Myocyte (in vitro differentiated cells): ENCODE measurements at regions not wholly inside any gene's neighbourhood (a gene's known extent, or its start where the extent isn't known, plus 50 kb on each side); places are given as distances from the start of the nearest gene placed in this dataset.
"Not testable (repeated sequence)": the region's sequence is repeated elsewhere in the genome, so short reads cannot be mapped to it uniquely, and the experiment has no call there.

Source experiments
- DNase-seq: peaks from one replicate; pipeline ENCODE4 v3.0.0-alpha.2; 2012; ENCODE audit warnings: low read depth

DNA sequence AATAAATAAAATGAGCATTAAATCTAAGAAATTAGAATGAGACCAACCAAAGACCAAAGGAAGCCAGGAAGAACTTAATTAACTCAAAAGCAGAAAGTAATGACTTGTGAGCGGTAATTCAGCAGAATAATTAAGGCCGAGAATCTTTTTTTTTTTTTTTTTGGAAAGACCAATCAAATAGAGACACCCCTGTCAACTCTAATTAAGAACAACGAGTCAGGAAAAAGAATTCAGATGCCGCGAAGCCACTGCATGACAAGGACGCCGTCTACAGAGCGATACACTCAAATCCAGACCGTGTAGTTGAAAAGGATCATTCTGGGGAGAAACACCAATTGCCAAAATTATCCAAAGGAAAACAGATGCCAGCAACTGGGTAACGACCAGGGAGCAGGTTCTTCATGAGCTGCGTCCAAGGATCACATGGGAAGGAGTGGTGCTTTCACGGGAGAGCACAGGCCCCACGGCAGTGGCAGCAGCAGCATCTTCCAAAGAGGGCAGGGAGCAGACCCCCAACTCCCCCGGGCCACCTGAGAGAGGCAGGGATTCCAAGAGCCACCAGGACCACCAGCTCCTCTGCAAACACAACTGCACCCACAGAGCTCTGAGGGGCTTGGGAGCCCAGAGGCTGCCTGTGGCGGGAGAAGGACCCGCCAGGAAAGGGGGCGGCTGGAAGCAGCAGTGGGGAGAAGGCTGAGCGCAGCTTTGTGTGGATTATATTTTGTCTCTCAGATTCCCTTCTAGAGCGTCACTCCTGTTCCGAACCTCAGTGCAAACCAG, 469.8 kb downstream of the BRD1 start:
- no peak for DNase-seq

DNA sequence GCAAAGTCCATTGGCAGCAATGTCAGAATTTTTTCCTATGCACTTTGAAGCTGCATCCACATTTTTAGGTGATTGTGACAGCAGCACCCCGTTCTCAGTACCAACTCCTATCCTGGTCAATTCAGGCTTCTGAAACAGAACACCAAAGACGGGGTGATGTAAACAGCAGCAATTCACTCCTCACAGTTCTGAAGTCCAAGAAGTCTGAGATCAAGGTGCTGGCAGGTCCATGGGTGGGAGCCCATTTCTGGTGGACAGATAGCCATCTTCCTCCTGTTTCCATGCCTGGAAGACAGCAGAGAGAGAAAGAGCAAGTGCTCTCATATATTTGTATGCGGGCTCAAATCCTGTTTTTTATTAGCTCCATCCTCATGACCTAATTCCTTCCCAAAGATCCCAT, 471.2 kb downstream of the BRD1 start:
- DNase-seq, result no peak

DNA sequence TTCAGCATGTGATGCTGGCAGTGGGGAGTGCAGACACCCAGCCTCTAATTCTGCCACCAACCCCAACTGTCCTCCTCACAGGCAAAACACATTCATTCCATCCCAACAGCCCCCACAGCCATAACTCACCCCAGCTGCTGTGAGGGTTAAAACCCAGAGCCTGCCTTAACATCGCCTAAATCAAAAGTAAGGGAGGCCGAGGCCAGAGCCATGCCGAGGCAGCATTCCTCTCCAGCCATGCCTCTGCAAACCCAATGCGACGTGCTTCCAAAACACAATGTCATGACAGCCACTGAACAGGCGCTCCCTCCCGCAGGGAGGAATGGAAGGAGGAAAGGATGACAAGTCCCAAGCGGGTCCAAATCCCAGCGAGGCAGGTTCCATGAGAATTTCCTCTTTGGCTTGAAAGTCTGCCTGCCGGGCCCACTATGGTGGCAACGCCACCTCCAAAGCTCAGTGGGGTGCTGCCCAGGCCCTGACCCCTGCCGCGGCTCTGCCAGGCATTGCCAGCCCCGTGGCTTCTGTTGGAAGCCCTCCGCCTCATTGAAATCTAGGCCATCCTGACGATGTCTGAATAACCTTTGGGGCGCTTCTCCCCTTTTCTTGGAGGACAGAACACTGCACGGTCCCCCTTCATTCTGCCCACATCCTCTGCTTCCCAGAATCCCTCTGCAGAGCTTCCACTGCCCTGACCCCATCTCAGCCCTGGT, 472.3 kb downstream of the BRD1 start:
- DNase-seq, result no peak

DNA sequence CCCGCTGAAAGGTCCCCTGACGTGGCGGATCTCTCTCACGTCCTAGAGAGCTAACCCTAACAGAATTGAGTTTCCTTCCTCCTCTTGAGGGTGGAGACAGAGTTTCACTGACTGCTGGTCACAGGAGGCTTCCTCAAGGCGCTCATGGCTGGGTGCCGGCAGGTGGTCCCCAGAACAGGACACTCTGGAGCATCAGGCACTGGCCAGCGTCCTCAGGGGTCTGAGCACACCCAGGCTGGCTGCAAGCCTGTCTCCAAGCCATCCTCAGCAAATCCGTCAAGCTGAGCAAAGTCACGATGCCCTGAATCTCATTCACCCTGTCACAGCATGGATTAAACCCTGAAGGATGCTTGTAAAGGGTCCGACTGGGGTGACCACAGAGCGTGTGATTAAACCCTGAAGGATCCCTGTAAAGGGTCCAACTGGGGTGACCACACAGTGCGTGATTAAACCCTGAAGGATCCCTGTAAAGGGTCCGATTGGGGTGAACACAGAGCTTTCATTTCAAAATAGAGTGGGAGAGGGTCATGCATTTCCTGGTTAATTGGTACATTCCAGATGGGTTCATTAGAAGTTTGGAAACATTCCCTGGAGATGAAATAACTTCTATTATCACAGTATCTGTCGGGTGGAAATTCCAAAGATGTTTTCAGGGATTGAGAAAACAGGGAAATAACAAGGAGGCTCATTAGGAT, 473.0 kb downstream of the BRD1 start:
- no peak for DNase-seq

DNA sequence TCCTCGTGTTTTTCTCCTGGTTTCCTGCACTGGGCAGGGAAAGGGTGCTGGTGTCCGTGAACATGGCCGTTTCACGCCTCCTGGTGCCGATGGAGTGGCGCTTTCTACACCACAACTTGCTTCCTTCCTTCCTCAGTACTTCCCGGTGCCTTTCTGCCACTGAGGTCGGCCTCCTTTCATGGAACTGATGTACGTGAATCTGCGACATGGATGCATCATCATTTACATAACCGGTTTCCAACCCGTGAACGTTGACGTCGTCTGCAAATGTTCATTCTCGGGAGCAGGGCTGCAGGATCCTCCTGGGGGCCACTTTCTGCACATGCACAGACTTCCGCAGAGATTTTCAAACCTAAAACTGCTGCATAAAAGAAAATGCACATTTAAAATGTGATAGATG, 474.4 kb downstream of the BRD1 start:
- no peak for DNase-seq

DNA sequence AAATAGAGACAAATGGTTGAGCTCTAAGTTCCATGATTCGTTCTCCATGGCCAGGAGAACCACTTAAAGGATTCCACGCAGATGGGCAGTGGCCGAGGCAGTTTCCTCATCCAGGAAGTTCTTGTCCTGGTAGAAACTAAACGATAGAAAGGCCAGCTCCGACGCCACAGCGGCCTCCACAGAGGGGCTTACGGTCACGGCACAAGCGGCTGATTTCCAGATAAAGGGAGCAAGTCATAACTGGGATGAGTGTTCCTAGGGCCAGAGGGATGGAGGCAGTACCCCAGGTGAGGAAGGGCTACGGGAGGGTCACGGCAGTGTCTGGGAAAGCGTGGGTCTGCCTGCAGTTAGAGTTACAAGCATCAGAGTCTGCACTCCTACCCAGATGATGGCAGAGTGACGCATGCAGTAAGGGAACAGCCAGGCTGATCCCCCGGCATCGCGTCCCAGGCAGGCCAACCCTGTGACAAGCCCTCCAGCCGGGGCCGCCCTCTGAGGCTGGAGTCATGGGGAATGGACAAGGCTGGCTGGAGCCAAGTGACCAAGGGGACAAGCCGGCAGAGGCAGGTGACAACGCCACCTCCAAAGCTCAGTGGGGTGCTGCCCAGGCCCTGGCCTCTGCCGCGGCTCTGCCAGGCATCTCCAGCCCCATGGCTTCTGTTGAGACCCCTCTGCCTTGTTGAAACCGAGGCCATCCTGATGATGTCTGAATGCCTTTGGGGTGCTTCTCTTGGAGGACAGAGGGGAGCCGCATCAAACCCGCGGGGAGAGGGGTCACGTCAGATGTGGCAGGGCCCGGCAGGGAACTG, 475.1 kb downstream of the BRD1 start:
- no peak for DNase-seq

DNA sequence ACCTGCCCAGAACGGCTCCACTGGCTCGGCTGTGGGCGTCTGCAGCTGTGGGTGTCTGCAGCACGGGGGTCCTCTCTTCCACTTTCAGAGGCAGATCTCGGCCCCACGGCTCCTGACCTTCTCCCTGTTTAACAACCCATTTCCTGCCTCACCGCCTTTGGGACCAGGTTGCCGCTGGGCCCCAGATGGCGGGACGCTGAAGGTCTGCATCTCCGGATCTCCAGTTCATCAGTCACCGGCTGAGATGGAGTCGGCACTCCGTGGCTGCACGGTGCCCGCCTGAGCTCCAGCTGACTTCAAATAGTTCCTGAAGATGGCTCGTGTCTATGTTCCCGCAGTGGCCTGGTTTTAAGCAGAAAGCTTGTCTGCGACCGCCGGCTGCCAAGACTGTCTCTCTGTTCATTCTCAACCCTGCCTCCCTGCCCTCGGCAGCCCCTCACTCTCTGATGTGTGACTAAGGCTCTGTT, 475.9 kb downstream of the BRD1 start:
- DNase-seq, result no peak

DNA sequence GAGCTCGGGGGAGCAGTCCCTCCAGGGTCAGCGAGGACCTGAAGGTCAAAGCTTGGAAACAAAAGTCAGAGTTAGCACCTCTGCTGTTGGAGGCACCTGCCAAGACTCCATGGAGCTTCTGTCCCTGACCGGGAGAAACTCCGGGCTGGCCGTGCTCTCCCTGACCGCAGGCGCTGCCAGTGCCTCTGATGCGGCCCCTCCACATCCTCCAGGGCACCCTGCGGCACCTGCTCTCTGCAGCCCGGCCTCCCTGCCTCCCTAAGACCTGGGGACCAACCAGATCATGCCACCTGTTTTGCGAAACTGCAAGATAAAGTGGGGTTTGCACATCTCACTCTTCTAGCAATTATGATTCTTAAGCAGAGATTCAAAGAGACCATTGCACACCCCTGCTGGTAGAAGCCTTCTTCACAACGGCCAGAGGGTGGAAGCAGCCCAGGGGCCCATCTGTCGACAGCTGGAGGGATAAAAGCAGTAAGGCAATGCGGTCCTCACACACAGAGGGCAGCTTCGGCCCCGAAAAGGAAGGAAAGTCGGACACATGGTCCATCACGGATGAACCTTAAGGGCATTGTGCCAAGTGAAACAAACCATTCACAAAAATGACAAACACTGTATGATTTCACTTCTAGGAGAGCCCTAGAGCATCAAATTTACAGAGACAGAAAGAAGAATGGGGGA, 477.1 kb downstream of the BRD1 start:
- no peak for DNase-seq

DNA sequence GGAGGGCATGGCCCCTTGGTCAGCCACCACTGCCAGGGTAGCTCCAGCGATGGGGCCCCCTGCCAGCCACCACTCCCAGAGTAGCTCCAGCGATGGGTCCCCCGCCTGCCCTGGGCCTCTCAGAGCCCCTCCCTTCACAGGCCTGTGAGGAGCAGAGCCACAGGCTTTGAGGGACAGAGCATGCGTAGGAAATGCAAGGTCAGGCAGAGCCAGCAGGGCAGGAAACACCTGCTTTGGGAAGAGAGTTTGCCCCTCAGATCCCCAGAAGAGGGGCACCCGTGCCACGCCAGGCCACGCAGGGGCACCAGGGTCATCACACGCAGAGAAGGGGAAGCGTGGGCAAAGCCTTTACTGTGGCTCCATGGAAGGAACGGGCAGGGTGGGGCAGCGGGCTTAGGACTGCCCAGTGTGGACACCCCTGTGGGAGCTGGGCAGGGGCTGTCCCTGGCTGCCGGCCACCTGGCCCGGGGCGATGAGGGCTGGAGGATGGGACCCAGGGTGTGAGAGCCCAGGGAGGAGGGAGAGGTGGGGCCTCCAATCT, 477.8 kb downstream of the BRD1 start:
- no peak for DNase-seq

DNA sequence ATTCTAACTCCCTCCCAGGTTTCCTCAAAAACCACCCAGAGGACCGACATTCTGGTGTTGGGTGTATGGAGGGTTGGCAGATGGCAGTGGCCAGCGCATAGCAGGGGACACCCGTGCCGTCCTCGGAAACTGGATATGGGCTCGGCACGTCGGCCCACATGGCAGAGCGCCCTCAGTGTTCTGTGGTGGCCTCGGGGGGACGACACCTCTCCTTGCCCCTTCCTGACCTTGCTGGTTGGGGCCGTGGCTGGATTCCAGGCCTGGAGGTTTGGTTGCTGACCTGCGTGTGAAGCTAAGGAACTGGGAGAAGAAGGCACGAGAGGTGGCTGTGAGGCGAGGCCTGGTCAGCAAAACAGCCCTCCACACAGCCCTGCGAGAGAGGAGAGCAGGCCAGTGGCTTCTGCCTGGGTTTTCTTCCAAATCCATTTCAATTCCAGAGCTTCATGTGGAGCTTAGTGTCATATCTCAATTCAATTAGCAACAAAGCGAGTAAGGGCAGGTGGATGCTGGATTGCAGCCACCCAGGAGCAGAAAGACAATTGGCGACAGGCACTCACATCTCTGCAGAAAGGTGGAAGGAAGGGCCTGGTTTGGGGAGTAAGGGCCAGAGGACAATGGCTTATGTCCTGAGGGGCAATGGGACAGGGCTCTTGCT, 478.4 kb downstream of the BRD1 start:
- no peak for DNase-seq

DNA sequence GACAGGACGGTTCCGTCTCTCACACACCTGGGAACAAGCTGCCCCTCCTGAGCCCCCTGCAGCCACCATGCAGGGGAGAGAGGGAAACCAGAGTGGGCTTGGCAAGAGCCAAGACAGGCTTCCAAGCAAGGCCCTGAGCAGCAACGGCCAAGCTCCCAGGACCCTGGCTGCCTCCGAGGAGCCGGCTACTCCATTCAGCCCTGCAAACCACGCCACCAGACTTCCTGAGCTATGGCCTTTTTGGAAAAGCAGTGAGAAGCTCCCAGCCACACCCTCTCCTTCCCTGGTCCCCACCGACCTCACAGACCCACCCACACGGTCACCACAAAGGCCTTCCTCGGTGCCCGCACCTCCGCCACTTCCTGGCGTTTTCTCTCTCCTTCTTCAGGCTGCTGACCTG, 479.0 kb downstream of the BRD1 start:
- DNase-seq, result no peak

DNA sequence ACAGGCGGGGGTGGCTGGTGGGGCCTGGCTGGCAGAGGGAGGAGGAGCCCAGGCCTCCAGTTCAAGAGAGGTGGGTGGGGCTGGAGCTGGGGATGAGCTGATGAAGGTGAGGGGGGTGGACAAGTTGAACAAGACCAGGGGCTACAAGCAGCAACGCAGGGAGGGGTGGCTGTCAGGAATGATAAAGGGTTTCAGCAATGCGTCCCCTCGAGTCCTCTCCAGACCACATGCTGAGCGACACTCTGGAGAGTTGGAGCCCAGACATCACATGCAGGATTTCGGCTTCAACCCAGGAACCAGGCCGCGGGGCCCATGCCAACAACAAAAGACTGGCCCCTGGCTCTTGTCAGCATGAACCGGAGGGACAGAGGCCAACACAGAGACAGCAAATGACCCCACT, 480.3 kb downstream of the BRD1 start:
- no peak for DNase-seq

DNA sequence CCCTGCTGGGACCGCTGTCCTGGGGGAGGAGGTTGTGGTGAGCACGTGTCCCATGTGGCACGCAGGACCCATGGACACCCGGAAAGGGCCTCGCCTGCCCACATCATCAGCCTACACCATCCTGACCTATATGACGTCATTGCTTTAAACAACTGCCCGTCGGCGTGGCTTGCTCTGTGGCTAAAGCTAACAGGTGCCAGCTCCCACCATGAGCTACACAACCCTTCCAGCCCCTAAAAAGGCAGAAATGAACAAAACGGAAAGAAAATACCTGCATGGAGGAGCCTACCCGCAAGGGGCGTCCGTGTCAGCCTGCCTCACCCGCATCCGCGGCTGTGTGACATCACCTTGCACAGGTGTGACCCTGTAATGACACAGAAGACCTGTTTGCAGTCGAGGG, 481.8 kb downstream of the BRD1 start:
- DNase-seq, result no peak

DNA sequence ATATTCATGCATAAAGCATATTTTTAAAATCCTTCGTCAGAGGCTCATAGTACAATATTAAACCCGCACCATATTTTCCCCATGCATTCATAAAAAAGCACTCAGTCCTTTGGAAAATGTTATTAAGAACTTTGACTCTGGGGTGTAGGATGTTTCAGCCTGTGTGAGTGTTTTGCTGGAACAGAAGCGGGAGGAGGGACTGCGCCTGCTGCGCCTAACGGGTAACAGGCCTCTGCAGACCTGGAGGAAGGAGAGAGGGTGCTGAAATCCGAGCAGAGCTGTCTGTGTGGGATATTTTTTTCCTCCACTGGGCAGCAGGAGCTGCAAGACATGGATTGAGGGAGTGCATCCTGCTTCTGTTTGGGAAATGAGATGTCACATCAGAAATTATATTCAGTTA, 483.0 kb downstream of the BRD1 start:
- DNase-seq, result no peak

DNA sequence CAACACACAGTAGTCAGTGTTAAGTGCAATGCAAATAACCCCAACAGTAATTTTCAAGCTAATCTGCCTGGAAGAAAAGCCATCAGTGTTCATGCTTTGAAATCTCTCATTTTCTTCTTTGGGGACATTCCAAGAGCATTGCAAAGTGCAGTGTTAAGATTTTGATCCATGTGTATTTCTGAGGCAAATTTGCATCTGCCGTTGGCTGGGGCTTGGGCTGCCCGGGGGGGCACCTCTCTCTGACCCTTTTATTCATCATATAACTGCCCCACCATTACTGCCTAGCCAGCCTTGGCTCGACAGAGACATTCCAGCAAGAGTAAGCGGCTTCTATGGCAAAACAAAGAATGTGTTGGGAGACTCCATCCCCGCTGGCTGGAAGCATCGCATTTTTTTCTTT, 483.5 kb downstream of the BRD1 start:
- no peak for DNase-seq

DNA sequence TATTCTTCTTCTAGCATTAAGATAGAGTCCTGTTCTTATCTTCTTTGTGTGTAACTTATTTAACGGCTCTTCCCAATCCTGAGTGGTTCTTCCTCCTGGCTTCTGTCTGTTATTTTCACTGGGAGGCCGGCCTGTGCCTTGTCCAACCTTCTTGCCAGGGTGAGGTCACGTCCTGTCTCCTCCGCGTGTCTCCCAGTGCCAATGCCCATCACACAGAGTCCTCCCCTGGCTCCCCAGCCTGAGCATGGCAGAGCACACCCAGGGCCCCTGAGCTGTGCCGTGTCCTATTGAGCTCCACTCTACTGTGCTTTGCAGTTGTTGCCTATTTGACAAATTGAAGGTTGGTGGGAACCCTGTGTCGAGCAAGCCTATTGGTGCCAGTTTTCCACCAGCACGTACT, 487.3 kb downstream of the BRD1 start:
- no peak for DNase-seq

DNA sequence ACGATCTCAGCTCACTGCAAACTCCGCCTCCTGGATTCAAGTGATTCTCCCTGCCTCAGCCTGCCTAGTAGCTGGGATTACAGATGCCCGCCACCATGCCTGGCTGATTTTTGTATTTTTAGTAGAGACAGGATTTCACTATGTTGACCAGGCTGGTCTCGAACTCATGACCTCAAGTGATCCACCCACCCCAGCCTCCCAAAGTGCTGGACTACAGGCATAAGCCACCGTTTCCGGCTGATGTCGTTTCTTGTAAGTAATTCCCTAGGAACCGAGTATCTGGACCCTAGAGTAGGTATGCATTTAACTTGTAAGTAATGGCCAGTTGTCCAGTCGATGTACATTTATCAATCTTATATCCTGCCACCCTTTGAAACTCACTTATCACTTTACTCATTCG, 491.2 kb downstream of the BRD1 start:
- DNase-seq, result not testable (repeated sequence)

DNA sequence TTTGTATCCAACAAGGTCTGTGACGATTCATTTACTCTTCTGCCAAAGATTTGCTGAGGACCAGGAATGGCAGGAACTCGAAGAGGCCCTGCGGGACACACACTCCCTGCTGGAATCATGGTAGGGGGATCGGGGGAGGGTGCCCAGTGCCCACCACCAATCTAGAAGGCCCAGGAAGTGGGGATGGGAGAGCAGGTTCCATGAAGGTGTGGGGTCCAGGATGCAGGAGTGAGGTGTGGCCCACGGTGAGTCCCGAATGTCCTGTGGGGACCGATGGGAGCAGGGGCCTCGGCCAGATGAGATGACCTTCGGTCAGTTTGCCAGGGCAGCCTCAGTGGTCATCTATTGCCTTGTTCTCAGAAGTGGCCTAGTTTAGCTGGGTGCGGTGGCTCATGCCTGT, 492.7 kb downstream of the BRD1 start:
- no peak for DNase-seq

DNA sequence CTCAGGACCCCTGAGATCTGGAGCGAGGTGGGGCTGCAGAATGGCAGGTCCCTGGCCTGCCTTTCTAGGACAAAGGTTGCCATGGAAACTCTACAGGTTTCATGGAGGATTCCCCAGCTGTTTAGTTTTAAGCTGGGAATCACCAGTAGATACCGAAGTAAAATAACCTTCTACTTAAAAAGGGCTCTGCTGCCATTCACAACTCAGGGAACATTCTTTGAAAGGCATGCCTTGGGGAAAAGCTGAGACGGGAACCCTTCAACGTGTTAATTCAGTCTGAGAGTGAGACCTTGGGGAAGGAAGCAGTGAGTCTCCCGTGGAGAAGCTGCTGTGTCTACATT, 493.3 kb downstream of the BRD1 start:
- DNase-seq, result no peak

DNA sequence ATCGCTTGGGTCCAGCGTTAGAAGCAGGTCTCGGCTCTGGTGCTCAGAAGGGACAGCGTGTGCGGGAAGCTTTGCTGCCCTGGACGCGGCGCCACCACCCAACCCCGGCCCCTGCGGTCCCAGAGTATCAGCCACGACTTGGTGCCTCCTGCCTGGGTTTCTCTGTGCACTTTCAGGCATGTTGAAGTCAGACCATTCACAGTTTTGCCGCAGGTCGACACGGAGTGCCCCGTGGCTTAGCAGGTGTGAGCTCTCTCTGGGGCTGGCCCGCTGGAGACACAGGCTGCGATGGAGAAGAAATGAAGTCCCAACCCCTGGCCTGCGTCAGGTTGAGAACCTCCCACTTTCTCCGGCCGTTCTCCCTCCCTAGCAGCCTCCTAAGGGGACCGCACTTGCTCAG, 494.5 kb downstream of the BRD1 start:
- no peak for DNase-seq
